ENCODE measurements at regions not wholly inside any gene's neighbourhood (a gene's known extent, or its start where the extent isn't known, plus 50 kb on each side); places are given as distances from the start of the nearest gene placed in this dataset.
"Not testable (repeated sequence)": the region's sequence is repeated elsewhere in the genome, so short reads cannot be mapped to it uniquely, and the experiment has no call there.

- no peak for DNase-seq (ENCODE audit: low read depth)
Observed at GRCh38 chr6:144477396-144477795, 192.3 kb downstream of the UTRN start.

GRCh38 chr6:144477856-144478255 lies 192.7 kb downstream of the UTRN start:
- DNase-seq (ENCODE audit: low read depth) = no peak

DNA sequence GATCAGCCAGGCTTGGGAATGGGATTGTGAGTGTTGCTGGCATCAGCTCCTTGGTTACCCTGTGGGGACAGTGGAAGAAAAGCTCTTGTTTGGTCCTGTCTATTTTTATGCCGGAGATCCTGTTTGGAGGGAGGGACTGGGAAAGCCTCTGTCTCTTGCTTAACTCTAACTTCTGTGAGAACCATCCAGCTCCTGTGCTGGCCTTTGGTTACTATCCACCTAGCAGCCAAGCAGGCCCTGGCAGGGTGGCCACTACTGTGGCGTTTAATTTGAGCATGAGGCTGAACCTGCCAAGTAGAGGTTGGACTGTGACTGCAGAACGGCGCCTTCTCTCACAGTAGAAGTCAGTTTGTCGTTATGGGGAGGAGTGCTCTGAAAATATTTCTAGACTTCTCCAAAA lies 193.3 kb downstream of the UTRN start:
- DNase-seq (ENCODE audit: low read depth) = no peak

GRCh38 chr6:144479991-144480390 lies 194.9 kb downstream of the UTRN start:
- no peak for DNase-seq (ENCODE audit: low read depth)

DNA sequence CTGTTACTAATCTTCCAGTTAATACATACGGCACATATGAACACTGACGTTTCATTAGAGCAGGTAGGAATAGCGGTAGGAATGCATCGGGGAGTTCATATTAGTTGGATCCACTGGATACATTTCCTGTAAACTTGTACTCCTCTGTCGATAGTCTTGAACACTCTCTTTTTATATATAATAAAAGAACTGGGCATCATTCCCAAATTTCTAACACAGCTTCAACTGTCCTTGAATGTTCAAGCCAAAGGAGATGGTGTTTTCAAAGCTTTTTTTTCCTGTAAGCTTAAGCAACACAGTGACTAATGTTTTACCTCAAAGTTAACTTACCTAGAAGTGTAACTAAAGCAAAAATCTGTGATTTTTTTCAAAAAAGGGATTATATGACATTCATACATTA lies 195.3 kb downstream of the UTRN start:
- DNase-seq (ENCODE audit: low read depth) = no peak

- no peak for DNase-seq (ENCODE audit: low read depth)
Observed at GRCh38 chr6:144481527-144481926, 196.4 kb downstream of the UTRN start.

GRCh38 chr6:144482142-144482541 lies 197.0 kb downstream of the UTRN start:
- peak; percentile 20 for DNase-seq (ENCODE audit: low read depth)

- no peak for DNase-seq (ENCODE audit: low read depth)
Observed at GRCh38 chr6:144485531-144485930, 200.4 kb downstream of the UTRN start.

GRCh38 chr6:144488590-144488989 lies 203.5 kb downstream of the UTRN start:
- DNase-seq (ENCODE audit: low read depth) = no peak

DNA sequence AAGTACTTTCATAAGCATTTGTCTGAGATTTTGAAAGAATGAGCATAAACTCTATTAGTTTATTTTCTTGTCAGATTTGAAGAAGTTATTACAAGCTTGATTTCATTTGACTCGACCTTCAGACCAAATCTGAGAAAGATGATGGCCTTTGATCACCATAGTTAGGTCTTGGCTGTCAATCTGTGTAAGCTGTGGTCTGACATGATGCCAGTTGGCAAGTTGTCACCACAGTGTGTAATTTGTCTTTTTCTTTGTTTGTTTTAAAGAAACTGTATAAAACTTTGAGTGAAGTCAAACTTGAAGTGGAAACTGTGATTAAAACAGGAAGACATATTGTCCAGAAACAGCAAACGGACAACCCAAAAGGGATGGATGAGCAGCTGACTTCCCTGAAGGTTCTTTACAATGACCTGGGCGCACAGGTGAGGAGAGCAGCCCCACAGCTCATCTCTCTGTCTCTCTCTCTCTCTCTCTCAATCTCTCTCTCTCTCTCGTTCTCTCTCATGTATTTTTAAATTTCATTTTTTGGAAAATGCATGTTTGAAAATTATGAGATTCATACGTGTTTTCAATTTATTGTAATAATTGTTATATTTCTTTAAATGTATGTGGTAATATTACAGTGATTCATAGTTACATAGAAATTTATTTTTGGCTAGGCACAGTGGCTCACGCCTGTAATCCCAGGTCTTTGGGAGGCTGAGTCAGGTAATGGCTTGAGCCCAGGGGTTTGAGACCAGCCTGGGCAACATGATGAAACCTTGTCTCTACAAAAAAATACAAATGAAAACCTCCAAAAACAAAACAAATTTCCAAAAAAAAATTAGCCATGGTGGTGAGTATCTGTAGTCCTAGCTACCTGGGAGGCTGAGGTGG lies 208.1 kb downstream of the UTRN start:
- no peak for DNase-seq (ENCODE audit: low read depth)

- not testable (repeated sequence) for DNase-seq (ENCODE audit: low read depth)
Observed at GRCh38 chr6:144495076-144495475, 209.9 kb downstream of the UTRN start.

DNA sequence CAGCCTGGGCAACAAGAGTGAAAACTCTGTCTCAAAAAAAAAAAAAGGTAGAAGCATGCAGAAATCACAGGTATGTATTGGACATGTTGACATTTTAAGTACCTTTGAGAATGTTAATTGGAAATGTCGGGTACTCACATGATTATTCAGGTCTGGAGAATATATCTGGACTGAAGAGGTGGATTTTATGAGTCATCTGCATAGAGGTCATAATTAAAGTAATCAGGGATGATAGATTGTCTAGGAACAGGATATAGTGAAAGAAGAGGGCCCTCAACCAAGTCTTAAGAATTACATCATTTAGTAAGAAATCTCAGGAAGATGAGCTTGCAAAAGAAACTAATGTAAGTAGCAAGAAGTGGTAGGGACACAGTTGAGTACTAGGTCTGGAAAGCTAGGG lies 212.5 kb downstream of the UTRN start:
- DNase-seq (ENCODE audit: low read depth) = no peak

DNA sequence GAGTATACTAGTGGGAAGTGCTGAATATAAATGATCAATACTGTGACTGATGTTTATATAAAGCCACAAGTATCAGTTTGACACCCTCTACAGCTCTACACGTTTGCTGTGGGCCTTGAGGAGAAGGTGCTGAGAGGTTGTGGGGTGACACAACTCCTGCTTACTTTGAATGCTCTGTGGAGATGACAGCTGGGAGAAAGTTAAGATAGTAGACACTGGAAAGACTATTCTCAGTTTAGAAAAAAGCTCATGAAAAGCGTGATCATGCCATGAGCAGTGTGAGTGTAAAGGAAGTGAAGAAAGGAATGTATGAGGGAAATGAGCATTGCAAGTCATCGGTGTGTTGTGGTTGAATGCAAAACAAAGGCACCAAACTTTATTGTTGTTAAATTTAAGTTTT lies 215.8 kb downstream of the UTRN start:
- no peak for DNase-seq (ENCODE audit: low read depth)

DNA sequence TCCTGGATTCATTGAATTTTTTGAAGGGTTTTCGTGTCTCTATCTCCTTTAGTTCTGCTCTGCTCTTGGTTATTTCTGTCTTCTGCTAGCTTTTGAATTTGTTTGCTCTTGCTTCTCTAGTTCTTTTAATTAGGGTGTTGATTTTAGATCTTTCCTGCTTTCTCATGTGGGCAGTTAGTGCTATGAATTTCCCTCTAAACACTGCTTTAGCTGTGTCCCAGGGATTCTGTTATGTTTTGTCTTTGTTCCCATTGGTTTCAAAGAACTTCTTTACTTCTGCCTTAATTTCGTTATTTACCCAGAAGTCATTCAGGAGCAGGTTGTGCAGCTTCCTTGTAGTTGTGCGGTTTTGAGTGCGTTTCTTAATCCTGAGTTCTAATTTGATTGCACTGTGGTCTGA lies 220.1 kb downstream of the UTRN start:
- not testable (repeated sequence) for DNase-seq (ENCODE audit: low read depth)

DNA sequence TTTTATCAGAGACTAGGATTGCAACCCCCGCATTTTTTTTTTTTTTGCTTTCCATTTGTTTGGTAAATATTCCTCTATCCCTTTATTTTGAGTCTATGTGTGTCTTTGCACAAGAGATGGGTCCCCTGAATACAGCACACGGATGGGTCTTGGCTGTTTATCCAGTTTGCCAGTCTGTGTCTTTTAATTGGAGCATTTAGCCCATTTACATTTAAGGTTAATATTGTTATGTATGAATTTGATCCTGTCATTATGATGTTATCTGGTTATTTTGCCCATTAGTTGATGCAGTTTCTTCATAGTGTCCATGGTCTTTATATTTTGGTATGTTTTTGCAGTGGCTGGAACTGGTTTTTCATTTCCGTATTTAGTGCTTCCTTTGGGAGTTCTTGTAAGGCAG lies 220.9 kb downstream of the UTRN start:
- not testable (repeated sequence) for DNase-seq (ENCODE audit: low read depth)

DNA sequence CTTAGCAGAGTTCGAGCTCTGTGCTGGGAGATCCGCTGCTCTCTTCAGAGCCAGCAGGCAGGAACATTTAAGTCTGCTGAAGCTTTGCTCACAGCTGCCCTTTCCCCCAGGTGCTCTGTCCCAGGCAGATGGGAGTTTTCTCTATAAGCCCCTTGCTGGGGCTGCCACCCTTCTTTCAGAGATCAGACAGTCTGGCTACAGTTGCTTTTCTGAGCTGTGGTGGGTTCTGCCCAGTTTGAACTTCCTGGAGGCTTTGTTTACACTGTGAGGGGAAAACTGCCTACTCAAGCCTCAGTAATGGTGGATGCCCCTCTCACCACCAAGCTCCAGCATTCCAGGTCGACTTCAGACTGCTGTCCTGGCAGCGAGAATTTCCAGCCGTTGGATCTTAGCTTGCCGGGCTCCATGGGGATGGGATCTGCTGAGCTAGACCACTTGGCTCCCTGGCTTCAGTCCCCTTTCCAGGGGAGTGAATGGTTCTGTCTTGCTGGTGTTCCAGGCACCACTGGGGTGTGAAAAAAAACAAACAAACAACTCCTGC lies 222.7 kb downstream of the UTRN start:
- DNase-seq (ENCODE audit: low read depth) = not testable (repeated sequence)

DNA sequence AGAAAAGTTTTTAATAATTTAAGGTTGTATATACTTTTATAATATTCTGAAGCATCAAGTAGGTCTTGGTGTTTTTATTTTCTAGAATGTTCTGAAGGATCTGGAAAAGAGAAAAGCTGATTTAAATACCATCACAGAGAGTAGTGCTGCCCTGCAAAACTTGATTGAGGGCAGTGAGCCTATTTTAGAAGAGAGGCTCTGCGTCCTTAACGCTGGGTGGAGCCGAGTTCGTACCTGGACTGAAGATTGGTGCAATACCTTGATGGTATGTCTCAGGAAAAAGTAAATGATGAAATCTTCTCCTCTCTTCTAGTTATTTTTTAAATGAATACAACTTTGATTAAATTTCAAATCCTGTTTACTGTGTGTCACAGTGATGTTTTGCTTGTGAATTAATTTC lies 225.7 kb downstream of the UTRN start:
- DNase-seq (ENCODE audit: low read depth) = no peak

DNA sequence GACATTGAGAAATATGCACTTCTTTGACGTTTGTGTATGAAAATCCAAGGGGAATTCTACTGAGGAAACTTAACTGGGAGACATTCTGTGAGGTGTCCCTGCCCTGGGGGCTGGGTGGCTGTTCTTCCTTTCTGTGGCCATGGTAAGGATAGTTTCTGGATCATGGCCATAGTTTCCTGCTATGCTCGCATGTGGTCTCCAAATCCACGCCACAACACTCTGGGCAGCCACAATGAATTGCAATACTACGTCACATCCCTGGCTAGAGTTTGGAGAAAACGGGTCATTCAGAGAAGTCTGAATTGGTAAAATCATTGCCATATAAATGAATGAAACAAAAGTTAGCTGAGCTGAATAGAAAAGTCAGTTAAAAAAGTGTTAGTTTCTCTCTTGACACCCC lies 230.6 kb downstream of the UTRN start:
- no peak for DNase-seq (ENCODE audit: low read depth)

GRCh38 chr6:144519426-144519825 lies 234.3 kb downstream of the UTRN start:
- DNase-seq (ENCODE audit: low read depth) = no peak

GRCh38 chr6:144528743-144529425 lies 243.7 kb downstream of the UTRN start:
- DNase-seq (ENCODE audit: low read depth) = no peak

GRCh38 chr6:144530118-144530517 lies 245.0 kb downstream of the UTRN start:
- no peak for DNase-seq (ENCODE audit: low read depth)

DNA sequence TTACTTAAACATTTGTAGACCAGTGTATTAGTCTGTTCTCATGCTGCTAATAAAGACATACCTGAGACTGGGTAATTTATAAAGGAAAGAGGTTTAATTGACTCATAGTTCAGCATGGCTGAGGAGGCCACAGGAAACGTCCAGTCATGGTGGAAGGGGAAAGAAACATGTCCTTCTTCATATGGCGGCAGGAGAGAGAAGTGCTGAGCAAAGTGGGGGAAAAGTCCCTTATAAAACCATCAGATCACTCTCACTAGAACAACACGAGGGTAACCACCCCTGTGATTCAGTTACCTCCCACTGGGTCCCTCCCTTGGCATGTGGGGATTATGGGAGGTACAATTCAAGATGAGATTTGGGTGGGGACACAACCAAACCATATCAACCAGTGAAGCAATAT lies 247.1 kb downstream of the UTRN start:
- DNase-seq (ENCODE audit: low read depth) = not testable (repeated sequence)

DNA sequence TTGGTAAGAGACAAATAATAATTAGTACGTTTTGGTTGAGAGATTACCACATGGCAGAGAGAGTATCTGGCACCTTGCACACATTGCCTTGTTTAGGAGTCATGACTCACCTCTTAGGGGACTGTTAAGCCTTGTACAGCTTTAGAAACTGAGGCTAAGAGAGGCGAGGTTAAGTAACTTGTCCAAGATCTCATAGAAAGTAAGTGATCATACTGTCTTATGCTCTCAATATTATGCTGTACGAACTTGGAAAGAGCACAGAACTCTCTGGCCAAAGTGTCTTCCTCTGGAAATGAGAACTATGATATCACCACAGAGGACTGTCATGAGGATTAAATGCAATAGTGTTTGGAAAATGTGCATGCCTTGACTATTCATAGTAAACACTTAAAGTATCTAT lies 249.0 kb downstream of the UTRN start:
- no peak for DNase-seq (ENCODE audit: low read depth)

Measured in stimulated activated CD8-positive, alpha-beta memory T cell treated with anti-CD3 and anti-CD28 coated beads, Interleukin-15, amount 100 ng/mL, for 24 hours (primary cell).